AG08395 (cell line): ENCODE measurements at regions not wholly inside any gene's neighbourhood (a gene's known extent, or its start where the extent isn't known, plus 50 kb on each side); places are given as distances from the start of the nearest gene placed in this dataset.
"Not testable (repeated sequence)": the region's sequence is repeated elsewhere in the genome, so short reads cannot be mapped to it uniquely, and the experiment has no call there.

Experiments
- DNase-seq: peaks from one replicate; pipeline ENCODE4 v3.0.0; 2012; ENCODE audit warnings: mixed read lengths, low spot score

DNA sequence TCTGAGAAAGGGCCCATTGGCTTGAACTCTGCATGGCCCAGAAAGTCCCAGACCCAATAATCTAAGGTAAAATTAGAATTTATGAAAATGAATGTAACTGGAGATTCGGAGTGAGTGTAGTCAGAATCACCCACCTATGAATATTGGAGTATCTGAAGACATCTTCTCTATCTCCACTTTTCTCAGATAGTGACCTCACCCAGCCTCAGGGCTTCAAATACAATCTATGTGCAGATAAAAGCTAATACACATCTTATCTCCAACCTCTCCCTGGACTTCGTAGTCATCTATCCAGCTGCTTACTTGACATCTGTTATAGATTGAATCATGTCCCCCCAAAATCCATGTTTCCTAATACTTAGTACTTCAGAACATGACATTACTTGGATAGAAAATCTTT lies 263.2 kb downstream of the RAD51AP2 start:
- no peak for DNase-seq

GRCh38 chr2:17254421-17254820 lies 263.8 kb downstream of the RAD51AP2 start:
- no peak for DNase-seq

- DNase-seq: no peak
Measured at GRCh38 chr2:17252258-17252657, 266.0 kb downstream of the RAD51AP2 start.

DNA sequence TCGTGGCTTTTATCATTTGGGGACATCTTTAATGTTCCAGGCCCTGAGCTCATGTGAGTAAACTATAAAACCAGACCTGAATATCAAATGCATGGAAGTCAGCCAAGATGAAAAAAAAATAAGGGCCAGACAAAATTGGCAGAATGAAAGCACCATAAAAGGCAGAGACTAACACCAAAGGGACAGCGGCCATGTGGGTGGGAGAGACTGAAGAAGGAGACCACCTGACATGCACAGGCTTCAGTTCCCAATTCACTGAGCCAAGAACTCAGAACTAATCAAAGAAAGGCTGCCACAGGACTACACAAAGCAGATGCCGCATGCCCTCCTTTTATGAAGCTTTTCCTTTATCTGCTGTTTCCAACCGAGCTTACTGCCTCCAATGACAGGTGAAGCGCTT lies 267.1 kb downstream of the RAD51AP2 start:
- no peak for DNase-seq

- DNase-seq: no peak
Measured at GRCh38 chr2:17249249-17249648, 269.0 kb downstream of the RAD51AP2 start.

DNA sequence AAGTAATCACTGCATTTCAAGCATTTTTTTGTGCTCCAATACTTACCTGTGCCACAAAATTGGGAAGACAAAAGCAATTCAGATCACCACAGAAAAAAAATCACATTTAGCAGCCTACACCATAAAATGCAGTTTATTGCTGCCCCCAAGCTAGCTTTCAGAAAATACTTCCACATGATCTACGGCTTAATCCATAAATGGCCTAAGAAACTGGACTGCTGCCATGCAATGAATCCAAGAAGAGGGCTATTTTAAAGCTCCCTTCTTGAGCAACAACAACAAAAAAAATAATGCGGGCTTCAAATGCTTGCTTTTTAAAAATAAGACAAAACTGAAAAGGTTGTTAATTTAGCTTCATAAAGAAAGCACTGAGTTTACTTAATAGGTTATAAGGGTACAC lies 272.3 kb downstream of the RAD51AP2 start:
- no peak for DNase-seq

DNA sequence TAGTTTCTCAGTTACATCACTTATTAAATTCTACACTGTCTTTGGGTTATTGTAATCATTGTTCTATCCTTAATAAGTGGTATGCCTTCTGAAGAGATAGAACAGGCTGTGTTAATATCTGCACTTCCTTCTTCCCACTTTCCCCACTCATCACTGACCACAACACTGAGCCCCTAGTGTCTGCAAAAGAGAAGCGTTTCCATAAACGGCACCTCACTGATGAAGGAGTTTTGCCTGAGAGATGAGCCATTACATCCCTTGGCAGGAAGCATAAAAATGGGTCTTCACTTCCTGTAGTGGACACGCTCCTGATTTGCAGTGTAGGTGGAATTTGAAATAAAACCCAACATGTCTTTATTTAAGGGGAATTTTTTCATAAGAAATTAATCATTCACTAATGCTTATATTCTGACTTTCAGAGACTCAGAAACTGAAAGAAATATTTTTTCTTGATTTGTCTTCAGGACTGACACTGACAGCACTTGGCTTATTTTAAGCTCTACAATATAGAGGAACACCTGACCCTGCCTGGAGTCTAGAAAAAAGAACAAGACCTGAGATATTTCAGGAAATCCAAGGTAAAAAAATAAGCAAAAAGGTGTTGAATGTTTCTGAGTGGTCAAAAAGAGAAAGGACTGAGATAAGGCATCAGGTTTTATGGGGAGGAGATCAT lies 275.3 kb downstream of the RAD51AP2 start:
- no peak for DNase-seq

- no peak for DNase-seq
Measured at GRCh38 chr2:17239550-17239949, 278.7 kb downstream of the RAD51AP2 start.

- no peak for DNase-seq
Measured at GRCh38 chr2:17235167-17235566, 283.1 kb downstream of the RAD51AP2 start.

DNA sequence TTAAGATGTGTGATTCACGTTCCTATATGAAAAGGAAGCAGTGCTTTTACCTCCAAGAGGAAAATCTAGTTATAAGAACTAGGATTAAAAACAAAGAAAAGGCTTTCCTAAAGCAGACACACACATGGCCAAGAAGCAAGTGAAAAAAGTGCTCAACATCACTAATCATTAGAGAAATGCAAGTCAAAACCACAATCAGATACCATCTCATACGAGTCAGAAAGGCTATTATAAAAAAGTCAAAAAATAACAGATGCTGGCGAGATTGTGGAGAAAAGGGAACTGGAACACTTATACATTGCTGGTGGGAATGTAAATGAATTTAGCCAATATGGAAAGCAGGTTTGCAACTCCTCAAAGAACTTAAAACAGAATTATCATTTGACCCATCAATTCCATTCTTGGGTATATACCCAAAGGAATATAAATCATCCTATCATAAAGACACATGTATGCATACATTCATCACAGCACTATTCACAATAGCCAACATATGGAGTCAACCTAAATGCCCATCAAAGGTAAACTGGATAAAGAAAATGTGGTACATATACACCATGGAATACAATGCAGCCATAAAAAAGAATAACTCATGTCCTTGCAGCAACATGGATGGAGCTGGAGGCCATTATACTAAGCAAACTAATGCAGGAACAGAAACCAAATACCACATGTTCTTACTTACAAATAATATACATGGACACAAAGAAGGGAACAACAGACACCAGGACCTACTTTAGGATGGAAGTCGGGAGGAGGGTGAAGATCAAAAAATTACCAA lies 285.3 kb downstream of the RAD51AP2 start:
- no peak for DNase-seq

DNA sequence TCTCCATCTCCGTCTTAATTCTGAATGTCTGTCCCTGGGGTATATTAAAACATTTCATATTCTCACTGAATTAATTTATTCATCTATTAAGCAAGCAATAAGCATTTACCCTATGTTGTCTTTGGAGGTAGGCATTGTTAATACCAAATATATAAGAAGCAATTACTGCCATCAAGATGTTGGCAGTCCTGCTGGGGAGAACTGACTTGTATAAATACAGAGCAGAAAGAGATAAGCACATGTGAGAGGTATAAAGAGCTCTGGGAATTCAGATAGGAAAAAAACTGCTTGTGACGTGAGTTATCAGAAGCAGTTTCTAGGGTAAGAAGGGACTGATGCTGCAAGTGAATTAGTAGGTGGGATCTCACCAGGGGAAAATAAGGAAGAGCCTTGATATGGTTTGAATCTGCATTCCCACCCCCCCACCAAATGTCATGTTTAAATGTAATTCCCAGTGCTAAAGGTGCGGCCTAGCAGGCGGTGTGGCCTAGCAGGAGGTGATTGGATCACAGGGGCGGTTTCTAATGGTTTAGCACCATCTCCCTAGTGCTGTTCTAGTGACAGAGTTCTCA lies 286.8 kb downstream of the RAD51AP2 start:
- DNase-seq: no peak

DNA sequence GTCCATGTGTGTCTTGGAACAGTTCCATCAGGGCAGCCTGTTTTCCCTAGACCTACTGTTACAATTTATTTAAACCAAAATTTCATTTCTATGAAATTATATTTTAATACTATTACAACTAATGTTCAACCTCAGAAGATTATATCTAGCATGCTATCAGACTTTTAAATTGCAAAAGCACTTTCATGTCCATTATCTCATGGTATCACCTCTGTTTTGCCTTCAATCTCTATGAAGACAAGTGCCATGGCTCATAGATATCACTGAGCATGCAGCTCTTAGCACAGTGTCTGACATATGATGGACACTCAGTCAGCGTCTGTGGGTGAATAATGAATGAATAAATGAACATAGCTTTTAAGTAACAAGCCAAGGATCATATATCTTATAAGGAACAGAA lies 288.8 kb downstream of the RAD51AP2 start:
- DNase-seq: no peak

DNA sequence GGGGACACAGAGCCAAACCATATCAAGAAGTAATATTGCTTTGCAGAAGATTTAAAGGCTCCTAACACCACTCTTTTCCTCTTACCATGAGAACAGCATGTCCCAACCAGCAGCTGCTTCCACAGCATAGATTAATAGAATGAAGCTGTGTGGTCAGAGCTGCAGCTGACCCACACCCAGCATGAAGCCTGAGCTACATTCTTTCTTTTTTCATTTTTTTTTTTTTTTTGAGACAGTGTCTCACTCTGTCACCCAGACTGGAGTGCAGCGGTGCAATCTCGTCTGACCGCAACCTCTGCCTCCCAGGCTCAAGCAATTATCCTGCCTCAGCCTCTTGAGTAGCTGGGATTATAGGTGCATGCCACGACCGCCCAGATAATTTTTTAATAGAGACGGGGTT lies 289.8 kb downstream of the RAD51AP2 start:
- no peak for DNase-seq

GRCh38 chr2:17227856-17228255 lies 290.4 kb downstream of the RAD51AP2 start:
- DNase-seq: no peak

GRCh38 chr2:17226941-17227490 lies 291.2 kb downstream of the RAD51AP2 start:
- DNase-seq: no peak

DNA sequence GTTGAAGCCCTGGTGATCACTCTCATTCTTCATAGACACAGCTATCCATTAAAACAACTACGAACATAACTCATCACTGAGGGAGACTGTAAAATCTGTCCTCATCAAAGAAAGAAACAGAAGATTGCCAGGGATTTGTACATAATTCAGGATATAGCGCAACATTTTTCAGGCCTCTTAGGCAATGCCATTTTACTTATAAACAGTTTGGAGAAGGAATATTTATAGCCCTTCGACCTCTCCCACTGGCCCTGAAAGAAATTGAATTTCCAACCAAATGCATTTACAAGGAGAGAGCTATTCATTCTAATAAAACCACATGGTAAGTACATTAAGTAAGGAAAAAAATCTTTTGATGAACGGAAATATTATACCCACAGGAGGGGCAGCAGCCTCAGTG lies 295.0 kb downstream of the RAD51AP2 start:
- DNase-seq: no peak

DNA sequence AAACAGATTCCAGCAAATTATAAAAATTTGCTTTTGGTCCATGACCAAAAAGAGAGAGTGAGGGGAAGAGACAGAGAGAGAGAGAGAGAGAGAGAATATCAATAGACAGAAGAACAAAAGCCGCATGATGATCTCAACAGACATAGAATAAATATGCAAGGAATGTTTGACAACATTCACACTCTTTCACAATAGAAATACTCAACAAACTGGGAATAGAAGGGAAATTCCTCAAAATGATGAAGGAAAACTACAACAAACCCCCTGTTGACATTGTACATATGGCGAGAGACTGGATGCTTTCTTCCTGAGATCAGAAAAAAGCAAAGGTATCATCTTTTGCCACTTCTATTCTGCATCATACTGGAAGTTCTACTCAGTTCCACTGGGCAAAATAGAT lies 309.7 kb downstream of the RAD51AP2 start:
- DNase-seq: no peak

DNA sequence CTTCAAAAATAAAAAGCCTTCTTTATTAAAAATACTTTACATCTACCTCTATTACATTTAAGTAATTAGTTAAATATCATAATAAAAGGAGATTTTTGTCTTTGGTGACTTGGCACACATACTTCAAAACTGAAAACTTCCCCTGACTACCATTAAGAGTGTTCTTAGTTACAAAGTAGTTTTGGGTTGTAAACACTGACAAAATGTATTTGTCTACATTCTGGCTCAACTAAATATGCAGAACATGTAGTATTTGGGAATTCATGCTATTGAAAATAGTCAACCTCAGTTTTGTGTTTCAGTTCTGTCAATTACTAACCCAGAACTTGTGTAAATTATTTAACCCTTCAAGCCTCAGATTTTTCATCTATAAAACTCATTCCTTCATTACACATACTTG lies 311.5 kb downstream of the RAD51AP2 start:
- DNase-seq: no peak

- DNase-seq: not testable (repeated sequence)
Measured at GRCh38 chr2:17204214-17204613, 314.0 kb downstream of the RAD51AP2 start.

DNA sequence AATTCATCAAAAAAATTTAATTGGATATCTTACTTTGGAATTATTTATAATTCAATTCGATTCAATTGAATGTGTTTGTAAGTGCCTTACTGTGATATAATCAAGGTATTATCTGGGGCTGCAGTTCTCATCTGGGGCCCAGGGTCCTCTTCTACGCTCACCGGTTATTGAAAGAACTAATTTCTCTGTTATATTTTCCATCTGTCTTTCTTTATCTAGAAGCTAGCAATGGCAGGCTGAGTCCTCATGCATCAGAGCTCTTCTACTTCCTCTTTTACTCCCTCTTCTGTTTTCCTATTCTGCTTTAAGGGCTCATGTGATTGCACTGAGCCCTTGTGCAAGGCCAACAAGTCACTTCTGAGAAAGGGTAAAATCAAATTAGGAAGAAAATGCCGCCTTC lies 315.6 kb downstream of the RAD51AP2 start:
- not testable (repeated sequence) for DNase-seq

DNA sequence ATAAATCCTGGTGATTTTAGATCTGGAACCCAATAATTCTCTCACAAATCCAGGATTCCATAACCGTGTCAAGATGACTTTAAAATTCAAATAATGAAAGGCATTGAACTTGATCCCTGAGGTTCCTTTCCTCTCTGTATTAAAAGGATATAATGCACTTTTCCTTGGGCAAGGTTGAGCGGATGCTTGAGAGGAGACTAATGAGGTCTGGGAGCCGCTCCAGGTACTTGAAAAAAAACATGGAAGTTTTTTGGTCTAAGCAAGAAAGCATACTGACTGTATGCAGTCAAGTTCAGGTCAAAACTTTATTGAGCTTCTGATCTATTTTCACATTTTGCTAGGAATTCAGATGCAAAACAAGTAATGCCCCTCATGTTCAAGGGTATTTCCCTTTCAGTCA lies 318.5 kb downstream of the RAD51AP2 start:
- no peak for DNase-seq

- DNase-seq: no peak
Measured at GRCh38 chr2:17196380-17196779, 321.9 kb downstream of the RAD51AP2 start.

DNA sequence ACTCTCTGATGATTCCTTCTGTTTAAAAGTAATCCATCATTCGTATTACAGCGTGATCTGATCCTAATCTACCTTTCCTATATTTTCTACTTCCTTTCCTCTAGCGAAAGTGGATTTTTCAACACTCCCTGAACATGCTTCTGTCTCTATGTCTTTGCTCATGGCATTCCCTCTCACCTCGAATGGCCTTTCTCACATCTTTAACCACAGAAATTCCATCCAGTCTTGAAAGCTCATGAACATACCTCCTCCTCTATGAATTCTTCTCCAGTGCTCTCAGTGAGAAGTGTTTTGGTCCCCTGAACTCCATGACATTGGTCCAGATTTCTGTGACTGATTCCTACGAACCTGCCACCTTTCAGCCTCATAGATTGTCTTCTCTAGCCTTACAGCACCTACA lies 323.2 kb downstream of the RAD51AP2 start:
- no peak for DNase-seq
